SK-N-SH treated with all-trans-retinoic acid at 6 μM for 48 hours (cell line): ENCODE measurements at regions not wholly inside any gene's neighbourhood (a gene's known extent, or its start where the extent isn't known, plus 50 kb on each side); places are given as distances from the start of the nearest gene placed in this dataset.

ENCODE experiments used
- ESRRG ChIP-seq: fragments of 250-450 bp; sonication (Bioruptor Pico); IDR thresholded peaks from 2 replicates; pipeline ENCODE4 v1.6.1; 2021; ENCODE audit warnings: mild to moderate bottlenecking
- PATZ1 ChIP-seq: fragments of 250-450 bp; sonication (Bioruptor Pico); IDR thresholded peaks from 2 replicates; pipeline ENCODE4 v1.8.0; 2020; ENCODE audit warnings: mild to moderate bottlenecking, moderate library complexity, borderline replicate concordance
- POU6F1 ChIP-seq: fragments of 250-450 bp; sonication (Bioruptor Pico); IDR thresholded peaks from 2 replicates; pipeline ENCODE4 v1.8.0; 2021; ENCODE audit warnings: low read depth, mild to moderate bottlenecking, moderate library complexity, borderline replicate concordance
- SNAI2 ChIP-seq: fragments of 250-450 bp; sonication (Bioruptor Pico); IDR thresholded peaks from 2 replicates; pipeline ENCODE4 v1.5.0; 2020; ENCODE audit warnings: mild to moderate bottlenecking, moderate library complexity
- TCF4 ChIP-seq: fragments of 250-450 bp; sonication (Bioruptor Pico); IDR thresholded peaks from 2 replicates; pipeline ENCODE4 v1.8.0; 2021; ENCODE audit warnings: mild to moderate bottlenecking, moderate library complexity, borderline replicate concordance
- ZFP3 ChIP-seq: fragments of 250-450 bp; sonication (Bioruptor Pico); IDR thresholded peaks from 2 replicates; pipeline ENCODE4 v1.5.0; 2020; ENCODE audit warnings: mild to moderate bottlenecking, moderate library complexity
- ZFP30 ChIP-seq: fragments of 450-650 bp; formaldehyde crosslinking; IDR thresholded peaks from 2 replicates; pipeline ENCODE4 v1.5.0; 2022; ENCODE audit warnings: mild to moderate bottlenecking, moderate library complexity
- ZNF565 ChIP-seq: fragments of 450-650 bp; formaldehyde crosslinking; conservative IDR thresholded peaks from 2 replicates; pipeline ENCODE4 v1.5.0; 2020; ENCODE audit warnings: low read depth, mild to moderate bottlenecking, moderate library complexity
- ZNF70 ChIP-seq: fragments of 450-650 bp; formaldehyde crosslinking; IDR thresholded peaks from 2 replicates; pipeline ENCODE4 v1.5.0; 2020; ENCODE audit warnings: mild to moderate bottlenecking, moderate library complexity

- TF ChIP-seq POU6F1 = no peak
- no peak for TF ChIP-seq SNAI2 (CRISPR knock-in tag)
- TF ChIP-seq PATZ1 (CRISPR knock-in tag) = no peak
- TF ChIP-seq ESRRG (CRISPR knock-in tag) = no peak
- no peak for TF ChIP-seq TCF4 (CRISPR knock-in tag)
- TF ChIP-seq ZNF70 = no peak
- no peak for TF ChIP-seq ZFP30
- TF ChIP-seq ZFP3 (CRISPR knock-in tag) = no peak
- no peak for TF ChIP-seq ZNF565 (CRISPR knock-in tag)
Observed at GRCh38 chr2:122822319-122822718, 1066.9 kb downstream of the TSN start.
